HEK293 (cell line): ENCODE measurements at regions not wholly inside any gene's neighbourhood (a gene's known extent, or its start where the extent isn't known, plus 50 kb on each side); places are given as distances from the start of the nearest gene placed in this dataset.

ENCODE experiments used
- MEIS1 ChIP-seq: sonication (generic); formaldehyde crosslinking; IDR thresholded peaks from 2 replicates; pipeline ENCODE4 v1.8.1; 2022; ENCODE audit warnings: missing genetic modification reagents, mild to moderate bottlenecking, borderline replicate concordance
- OSR2 ChIP-seq: fragments of 450-650 bp; formaldehyde crosslinking; IDR thresholded peaks from 2 replicates; pipeline ENCODE4 v1.5.1; 2016; ENCODE audit warnings: missing biosample characterization, missing genetic modification characterization
- SP3 ChIP-seq: fragments of 450-650 bp; formaldehyde crosslinking; IDR thresholded peaks from 2 replicates; pipeline ENCODE4 v1.5.1; 2016; ENCODE audit warnings: missing biosample characterization, missing genetic modification characterization
- ZBTB8A ChIP-seq: fragments of 450-650 bp; formaldehyde crosslinking; IDR thresholded peaks from 2 replicates; pipeline ENCODE4 v1.5.1; 2016; ENCODE audit warnings: missing biosample characterization, missing genetic modification characterization
- ZNF624 ChIP-seq: fragments of 450-650 bp; formaldehyde crosslinking; IDR thresholded peaks from 2 replicates; pipeline ENCODE4 v1.5.1; 2017; ENCODE audit warnings: missing biosample characterization, missing genetic modification characterization
- ZNF670 ChIP-seq: fragments of 450-650 bp; formaldehyde crosslinking; IDR thresholded peaks from 2 replicates; pipeline ENCODE4 v1.5.1; 2016; ENCODE audit warnings: missing biosample characterization, missing genetic modification characterization, low read depth
- ZNF777 ChIP-seq: fragments of 450-650 bp; formaldehyde crosslinking; IDR thresholded peaks from 2 replicates; pipeline ENCODE4 v1.5.1; 2017; ENCODE audit warnings: missing biosample characterization, missing genetic modification characterization, borderline replicate concordance
- TF ChIP-seq, protein P1 (sequence below): fragments of 450-650 bp; formaldehyde crosslinking; IDR thresholded peaks from 2 replicates; pipeline ENCODE4 v1.5.1; 2016; ENCODE audit warnings: missing biosample characterization, missing genetic modification characterization

- TF ChIP-seq ZBTB8A (tag by site-specific recombination) (no peak), ZNF670 (tag by site-specific recombination) (no peak), OSR2 (tag by site-specific recombination) (no peak), ZNF624 (tag by site-specific recombination) (no peak), ZNF777 (tag by site-specific recombination) (no peak), SP3 (tag by site-specific recombination) (no peak), MEIS1 (CRISPR knock-in tag) (no peak)
- TF ChIP-seq, protein P1, sequence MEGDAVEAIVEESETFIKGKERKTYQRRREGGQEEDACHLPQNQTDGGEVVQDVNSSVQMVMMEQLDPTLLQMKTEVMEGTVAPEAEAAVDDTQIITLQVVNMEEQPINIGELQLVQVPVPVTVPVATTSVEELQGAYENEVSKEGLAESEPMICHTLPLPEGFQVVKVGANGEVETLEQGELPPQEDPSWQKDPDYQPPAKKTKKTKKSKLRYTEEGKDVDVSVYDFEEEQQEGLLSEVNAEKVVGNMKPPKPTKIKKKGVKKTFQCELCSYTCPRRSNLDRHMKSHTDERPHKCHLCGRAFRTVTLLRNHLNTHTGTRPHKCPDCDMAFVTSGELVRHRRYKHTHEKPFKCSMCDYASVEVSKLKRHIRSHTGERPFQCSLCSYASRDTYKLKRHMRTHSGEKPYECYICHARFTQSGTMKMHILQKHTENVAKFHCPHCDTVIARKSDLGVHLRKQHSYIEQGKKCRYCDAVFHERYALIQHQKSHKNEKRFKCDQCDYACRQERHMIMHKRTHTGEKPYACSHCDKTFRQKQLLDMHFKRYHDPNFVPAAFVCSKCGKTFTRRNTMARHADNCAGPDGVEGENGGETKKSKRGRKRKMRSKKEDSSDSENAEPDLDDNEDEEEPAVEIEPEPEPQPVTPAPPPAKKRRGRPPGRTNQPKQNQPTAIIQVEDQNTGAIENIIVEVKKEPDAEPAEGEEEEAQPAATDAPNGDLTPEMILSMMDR (tag by site-specific recombination): no peak
These were observed 281.8 kb upstream of the ZNF507 start for GRCh38 chr19:32063601-32064000.
